ENCODE measurements at regions not wholly inside any gene's neighbourhood (a gene's known extent, or its start where the extent isn't known, plus 50 kb on each side); places are given as distances from the start of the nearest gene placed in this dataset.

DNA sequence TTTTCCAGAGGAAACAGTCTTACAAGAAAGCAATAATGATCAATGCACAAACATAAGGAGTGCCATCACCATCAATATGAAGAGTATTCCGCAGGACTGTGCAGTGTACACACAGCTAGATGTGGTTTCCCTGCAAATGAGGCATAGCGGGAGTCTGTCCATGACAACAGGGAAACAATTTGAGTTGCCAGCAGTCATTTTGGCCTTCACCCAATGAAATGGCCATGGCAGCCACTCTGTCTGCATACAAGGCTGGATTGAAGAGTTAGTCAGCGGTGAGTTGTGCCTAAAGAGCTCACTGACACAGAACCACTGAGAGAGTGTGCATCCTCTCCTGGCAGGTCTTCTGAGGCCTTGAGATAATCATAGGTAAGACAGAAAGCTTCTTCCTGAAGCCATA is 303.3 kb downstream of the IPMK start (continued):
- TF ChIP-seq ZNF75D (CRISPR knock-in tag; IDR thresholded peaks at IDR 0.05; ENCODE audit: borderline replicate concordance), result no peak
- TF ChIP-seq ZNF83 (CRISPR knock-in tag; IDR thresholded peaks at IDR 0.05; ENCODE audit: borderline replicate concordance), result no peak

DNA sequence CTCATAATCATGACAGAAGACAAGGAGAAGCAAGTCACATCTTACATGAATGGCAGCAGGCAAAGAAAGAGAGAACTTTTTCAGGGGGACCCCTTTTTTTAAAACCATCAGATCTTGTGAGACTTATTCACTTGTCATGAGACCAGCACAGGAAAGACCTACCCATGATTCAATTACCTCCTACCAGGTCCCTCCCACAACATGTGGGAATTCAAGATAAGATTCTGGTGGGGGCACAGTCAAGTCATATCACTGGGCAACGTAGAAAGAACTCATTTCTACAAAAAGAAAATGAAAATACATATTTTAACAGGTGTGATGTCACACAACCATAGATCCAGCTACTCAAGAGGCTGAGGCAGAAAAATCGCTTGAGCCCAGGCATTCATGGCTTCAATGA is 304.1 kb downstream of the IPMK start:
- Histone ChIP-seq H3K9ac (ENCODE audit: insufficient read depth, low read depth, low read length) (no peak overlapping the region), H3K4me1 (ENCODE audit: insufficient read depth, low read length) (no peaks in the 10 kb centered on the region), H3K79me2 (ENCODE audit: insufficient read depth, low read length) (no peaks in the 10 kb centered on the region), H3K4me3 (replicated peaks in 1 of 3; ENCODE audit: insufficient read depth in 1 of 3, low read depth in 2 of 3, low read length in 3 of 3) (no peak overlapping the region), H3K27ac (ENCODE audit: extremely low read length, insufficient read depth, low read length) (no peak overlapping the region), H3K27me3 (ENCODE audit: control insufficient read depth in 1 of 2, insufficient read depth in 2 of 2, low read length in 2 of 2) (peaks cover 0 to 1% of the 10 kb centered on the region in 2 experiments; a peak in 1 of 5 replicates), H3K4me2 (ENCODE audit: low read depth, low read length) (no peak overlapping the region), H2AFZ (ENCODE audit: low read length) (no peak overlapping the region), H3K9me3 (ENCODE audit: low read length) (no peaks in the 10 kb centered on the region), H4K20me1 (ENCODE audit: insufficient read depth, low read length) (no peaks in the 10 kb centered on the region), H3K36me3 (replicated peaks in 1 of 2; ENCODE audit: control insufficient read depth in 1 of 2, insufficient read depth in 2 of 2, low read length in 2 of 2) (no peaks in the 10 kb centered on the region)
- no TSS peak for BruUV-seq (replicated peaks)
- FAIRE-seq (no peak), DNase-seq (ENCODE audit: low spot score) (no peak), ATAC-seq (no peak)
- intact Hi-C loops (cut with micrococcal nuclease; ENCODE audit: unreplicated experiment), result no loop called here
- in situ Hi-C loops (cut with HindIII; ENCODE audit: extremely low pct_ligation_motif_present, low pct_unique_long_range_greater_than_20kb), result no loop called here
- WGBS (ENCODE audit: low lambda C conversion rate), result 0% methylated on average over 2 of the region's 2 CpGs
- POLR2A ChIA-PET, result no interaction called here
- CTCF ChIA-PET (ENCODE audit: low intra/inter-chr PET ratio, low total read pairs), result no interaction called here
- TF ChIP-seq, protein P1, sequence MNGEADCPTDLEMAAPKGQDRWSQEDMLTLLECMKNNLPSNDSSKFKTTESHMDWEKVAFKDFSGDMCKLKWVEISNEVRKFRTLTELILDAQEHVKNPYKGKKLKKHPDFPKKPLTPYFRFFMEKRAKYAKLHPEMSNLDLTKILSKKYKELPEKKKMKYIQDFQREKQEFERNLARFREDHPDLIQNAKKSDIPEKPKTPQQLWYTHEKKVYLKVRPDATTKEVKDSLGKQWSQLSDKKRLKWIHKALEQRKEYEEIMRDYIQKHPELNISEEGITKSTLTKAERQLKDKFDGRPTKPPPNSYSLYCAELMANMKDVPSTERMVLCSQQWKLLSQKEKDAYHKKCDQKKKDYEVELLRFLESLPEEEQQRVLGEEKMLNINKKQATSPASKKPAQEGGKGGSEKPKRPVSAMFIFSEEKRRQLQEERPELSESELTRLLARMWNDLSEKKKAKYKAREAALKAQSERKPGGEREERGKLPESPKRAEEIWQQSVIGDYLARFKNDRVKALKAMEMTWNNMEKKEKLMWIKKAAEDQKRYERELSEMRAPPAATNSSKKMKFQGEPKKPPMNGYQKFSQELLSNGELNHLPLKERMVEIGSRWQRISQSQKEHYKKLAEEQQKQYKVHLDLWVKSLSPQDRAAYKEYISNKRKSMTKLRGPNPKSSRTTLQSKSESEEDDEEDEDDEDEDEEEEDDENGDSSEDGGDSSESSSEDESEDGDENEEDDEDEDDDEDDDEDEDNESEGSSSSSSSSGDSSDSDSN (CRISPR knock-in tag; IDR thresholded peaks at IDR 0.05), result no peak
- TF ChIP-seq ZNF331 (CRISPR knock-in tag; IDR thresholded peaks at IDR 0.05) (no peak), HOXA3 (CRISPR knock-in tag; IDR thresholded peaks at IDR 0.05) (no peak), ZNF766 (CRISPR knock-in tag; IDR thresholded peaks at IDR 0.05; ENCODE audit: borderline replicate concordance) (no peak), ZNF382 (CRISPR knock-in tag; IDR thresholded peaks at IDR 0.05; ENCODE audit: borderline replicate concordance) (no peak), RBFOX2 (IDR thresholded peaks at IDR 0.05; ENCODE audit: low read depth, low read length) (no peak), DMAP1 (CRISPR knock-in tag; IDR thresholded peaks at IDR 0.05) (no peak), MAF1 (CRISPR knock-in tag; IDR thresholded peaks at IDR 0.05; ENCODE audit: borderline replicate concordance) (no peak), TMF1 (CRISPR knock-in tag; IDR thresholded peaks at IDR 0.05; ENCODE audit: low read depth) (no peak), ZNF121 (CRISPR knock-in tag; IDR thresholded peaks at IDR 0.05) (no peak), ZNF83 (CRISPR knock-in tag; IDR thresholded peaks at IDR 0.05; ENCODE audit: borderline replicate concordance) (no peak), HNF4A (CRISPR knock-in tag; IDR thresholded peaks at IDR 0.05) (no peak)
- TF ChIP-seq, protein P2, sequence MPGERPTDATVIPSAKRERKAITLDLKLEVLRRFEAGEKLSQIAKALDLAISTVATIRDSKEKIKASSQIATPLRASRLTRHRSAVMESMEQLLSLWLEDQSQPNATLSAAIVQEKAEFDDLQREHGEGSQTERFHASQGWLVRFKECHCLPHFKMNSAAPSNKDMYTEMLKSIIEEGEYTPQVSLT (CRISPR knock-in tag; IDR thresholded peaks at IDR 0.05; ENCODE audit: borderline replicate concordance, low read depth), result no peak
- TF ChIP-seq, protein P3, sequence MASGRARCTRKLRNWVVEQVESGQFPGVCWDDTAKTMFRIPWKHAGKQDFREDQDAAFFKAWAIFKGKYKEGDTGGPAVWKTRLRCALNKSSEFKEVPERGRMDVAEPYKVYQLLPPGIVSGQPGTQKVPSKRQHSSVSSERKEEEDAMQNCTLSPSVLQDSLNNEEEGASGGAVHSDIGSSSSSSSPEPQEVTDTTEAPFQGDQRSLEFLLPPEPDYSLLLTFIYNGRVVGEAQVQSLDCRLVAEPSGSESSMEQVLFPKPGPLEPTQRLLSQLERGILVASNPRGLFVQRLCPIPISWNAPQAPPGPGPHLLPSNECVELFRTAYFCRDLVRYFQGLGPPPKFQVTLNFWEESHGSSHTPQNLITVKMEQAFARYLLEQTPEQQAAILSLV (CRISPR knock-in tag; IDR thresholded peaks at IDR 0.05; ENCODE audit: borderline replicate concordance), result no peak
- TF ChIP-seq, protein P4, sequence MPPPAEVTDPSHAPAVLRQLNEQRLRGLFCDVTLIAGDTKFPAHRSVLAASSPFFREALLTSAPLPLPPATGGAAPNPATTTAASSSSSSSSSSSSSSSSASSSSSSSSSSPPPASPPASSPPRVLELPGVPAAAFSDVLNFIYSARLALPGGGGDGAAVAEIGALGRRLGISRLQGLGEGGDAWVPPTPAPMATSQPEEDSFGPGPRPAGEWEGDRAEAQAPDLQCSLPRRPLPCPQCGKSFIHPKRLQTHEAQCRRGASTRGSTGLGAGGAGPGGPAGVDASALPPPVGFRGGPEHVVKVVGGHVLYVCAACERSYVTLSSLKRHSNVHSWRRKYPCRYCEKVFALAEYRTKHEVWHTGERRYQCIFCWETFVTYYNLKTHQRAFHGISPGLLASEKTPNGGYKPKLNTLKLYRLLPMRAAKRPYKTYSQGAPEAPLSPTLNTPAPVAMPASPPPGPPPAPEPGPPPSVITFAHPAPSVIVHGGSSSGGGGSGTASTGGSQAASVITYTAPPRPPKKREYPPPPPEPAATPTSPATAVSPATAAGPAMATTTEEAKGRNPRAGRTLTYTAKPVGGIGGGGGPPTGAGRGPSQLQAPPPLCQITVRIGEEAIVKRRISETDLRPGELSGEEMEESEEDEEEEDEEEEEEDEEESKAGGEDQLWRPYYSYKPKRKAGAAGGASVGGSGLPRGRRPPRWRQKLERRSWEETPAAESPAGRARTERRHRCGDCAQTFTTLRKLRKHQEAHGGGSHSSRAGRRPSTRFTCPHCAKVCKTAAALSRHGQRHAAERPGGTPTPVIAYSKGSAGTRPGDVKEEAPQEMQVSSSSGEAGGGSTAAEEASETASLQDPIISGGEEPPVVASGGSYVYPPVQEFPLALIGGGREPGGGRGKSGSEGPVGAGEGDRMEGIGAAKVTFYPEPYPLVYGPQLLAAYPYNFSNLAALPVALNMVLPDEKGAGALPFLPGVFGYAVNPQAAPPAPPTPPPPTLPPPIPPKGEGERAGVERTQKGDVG (CRISPR knock-in tag; IDR thresholded peaks at IDR 0.05; ENCODE audit: borderline replicate concordance), result no peak

Measured in HepG2 (cell line).